Nephron (organoid): ENCODE measurements at regions not wholly inside any gene's neighbourhood (a gene's known extent, or its start where the extent isn't known, plus 50 kb on each side); places are given as distances from the start of the nearest gene placed in this dataset.

Experiments
- H3K27ac Mint-ChIP-seq, 3 experiments: 2 replicates each; pipeline ENCODE4 v1.8.0; 2020; ENCODE audit warnings: mixed read lengths in 3 of 3, mild to moderate bottlenecking in 2 of 3, moderate library complexity in 1 of 3
- H3K27me3 Mint-ChIP-seq: 2 replicates; pipeline ENCODE4 v1.8.0; 2021; ENCODE audit warnings: low read depth, mild to moderate bottlenecking, moderate library complexity, mixed read lengths
- H3K36me3 Mint-ChIP-seq: 2 replicates; pipeline ENCODE4 v1.8.0; 2020; ENCODE audit warnings: low read depth, mixed read lengths
- H3K4me1 Mint-ChIP-seq: 2 replicates; pipeline ENCODE4 v1.8.0; 2020; ENCODE audit warnings: mixed read lengths
- H3K4me3 Mint-ChIP-seq, 3 experiments: 2 replicates each; pipeline ENCODE4 v1.8.0; 2020; ENCODE audit warnings: mild to moderate bottlenecking in 3 of 3, mixed read lengths in 3 of 3, moderate library complexity in 2 of 3
- H3K9me3 Mint-ChIP-seq: 2 replicates; pipeline ENCODE4 v1.8.0; 2020; ENCODE audit warnings: mixed read lengths
- TF ChIP-seq, protein P1 (sequence below), 3 experiments: fragments of 200-600 bp; sonication (generic); IDR thresholded peaks; one replicate each; pipeline ENCODE4 v1.5.0; 2021; ENCODE audit warnings: antibody characterized with exemption in 3 of 3; ENCODE audit not compliant: unreplicated experiment in 3 of 3

DNA sequence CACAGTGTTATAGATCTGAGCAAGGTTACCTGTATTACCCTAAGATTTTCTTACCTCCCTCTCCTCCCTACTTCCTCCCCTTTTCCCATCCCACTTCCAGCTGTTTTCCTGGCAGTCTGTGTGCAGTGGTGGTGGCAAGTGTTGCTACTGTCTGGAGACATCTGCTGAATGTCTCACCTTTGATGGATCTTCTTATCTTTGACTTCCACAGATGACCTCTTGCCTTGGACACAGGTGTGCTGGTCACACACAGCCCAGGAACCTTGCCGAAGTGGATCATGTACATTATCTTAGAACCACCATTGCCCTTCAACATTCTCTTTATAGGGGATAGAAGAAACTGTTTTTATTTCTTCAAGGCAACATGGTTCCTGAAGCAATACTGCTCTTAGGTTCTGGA is 245.1 kb downstream of the UTP18 start:
- peaks cover 8% of the 10 kb centered on the region for H3K27me3 Mint-ChIP-seq
- no peak overlapping the region for H3K27ac Mint-ChIP-seq
- H3K4me1 Mint-ChIP-seq: peaks cover 33% of the 10 kb centered on the region
- TF ChIP-seq, protein P1, sequence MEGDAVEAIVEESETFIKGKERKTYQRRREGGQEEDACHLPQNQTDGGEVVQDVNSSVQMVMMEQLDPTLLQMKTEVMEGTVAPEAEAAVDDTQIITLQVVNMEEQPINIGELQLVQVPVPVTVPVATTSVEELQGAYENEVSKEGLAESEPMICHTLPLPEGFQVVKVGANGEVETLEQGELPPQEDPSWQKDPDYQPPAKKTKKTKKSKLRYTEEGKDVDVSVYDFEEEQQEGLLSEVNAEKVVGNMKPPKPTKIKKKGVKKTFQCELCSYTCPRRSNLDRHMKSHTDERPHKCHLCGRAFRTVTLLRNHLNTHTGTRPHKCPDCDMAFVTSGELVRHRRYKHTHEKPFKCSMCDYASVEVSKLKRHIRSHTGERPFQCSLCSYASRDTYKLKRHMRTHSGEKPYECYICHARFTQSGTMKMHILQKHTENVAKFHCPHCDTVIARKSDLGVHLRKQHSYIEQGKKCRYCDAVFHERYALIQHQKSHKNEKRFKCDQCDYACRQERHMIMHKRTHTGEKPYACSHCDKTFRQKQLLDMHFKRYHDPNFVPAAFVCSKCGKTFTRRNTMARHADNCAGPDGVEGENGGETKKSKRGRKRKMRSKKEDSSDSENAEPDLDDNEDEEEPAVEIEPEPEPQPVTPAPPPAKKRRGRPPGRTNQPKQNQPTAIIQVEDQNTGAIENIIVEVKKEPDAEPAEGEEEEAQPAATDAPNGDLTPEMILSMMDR (IDR thresholded peaks at IDR 0.05; ENCODE audit: unreplicated experiment in 3 of 3): no peak
- no peaks in the 10 kb centered on the region for H3K36me3 Mint-ChIP-seq
- no peak overlapping the region for H3K4me3 Mint-ChIP-seq
- peaks cover 8% of the 10 kb centered on the region for H3K9me3 Mint-ChIP-seq

DNA sequence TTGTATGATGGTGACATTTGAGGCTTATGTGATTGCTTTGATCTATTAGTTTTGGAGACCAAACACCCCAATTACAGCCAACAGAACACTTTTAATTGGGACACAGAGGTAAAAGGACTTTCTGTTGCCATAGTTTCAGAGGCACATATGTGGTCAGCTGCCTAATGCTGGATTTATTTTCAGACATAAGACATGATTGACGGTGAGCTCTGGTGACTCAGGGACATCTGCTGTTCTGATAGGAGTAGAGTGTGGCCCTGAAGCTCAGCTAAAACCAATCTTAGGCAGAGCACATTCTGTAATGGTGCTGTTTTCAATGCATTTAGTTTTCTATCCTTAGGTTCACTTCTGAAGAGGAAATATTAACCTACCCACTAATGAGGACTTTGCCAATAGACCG is 247.1 kb downstream of the UTP18 start:
- Mint-ChIP-seq H3K4me1 (peaks cover 28% of the 10 kb centered on the region), H3K4me3 (no peak overlapping the region), H3K36me3 (no peaks in the 10 kb centered on the region), H3K27ac (peak overlapping the region; percentile 15 to 79 (median 51)), H3K9me3 (peaks cover 6% of the 10 kb centered on the region), H3K27me3 (peaks cover 17% of the 10 kb centered on the region)
- TF ChIP-seq, protein P1 (IDR thresholded peaks at IDR 0.05; ENCODE audit: unreplicated experiment in 3 of 3): no peak

DNA sequence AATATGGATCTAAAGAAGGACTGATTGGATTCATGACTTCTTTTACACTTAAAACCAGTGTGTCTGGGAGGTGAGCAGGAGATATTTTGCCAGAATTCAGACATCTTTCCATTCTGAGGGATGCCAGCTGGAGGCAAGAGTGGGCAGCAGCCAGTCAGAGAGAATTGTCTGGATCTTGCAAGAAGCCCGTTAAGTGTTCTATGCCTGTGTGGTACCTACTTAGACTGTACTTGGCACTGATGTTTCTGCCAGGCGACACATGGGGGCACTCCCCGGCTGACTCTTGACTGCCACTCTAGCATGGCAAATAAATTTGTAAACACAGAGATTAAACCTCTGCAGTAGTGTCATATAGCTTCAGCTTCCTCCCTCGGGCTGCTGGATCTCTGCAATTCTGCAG is 247.7 kb downstream of the UTP18 start:
- Mint-ChIP-seq H3K4me1 (peaks cover 28% of the 10 kb centered on the region), H3K4me3 (no peak overlapping the region)

DNA sequence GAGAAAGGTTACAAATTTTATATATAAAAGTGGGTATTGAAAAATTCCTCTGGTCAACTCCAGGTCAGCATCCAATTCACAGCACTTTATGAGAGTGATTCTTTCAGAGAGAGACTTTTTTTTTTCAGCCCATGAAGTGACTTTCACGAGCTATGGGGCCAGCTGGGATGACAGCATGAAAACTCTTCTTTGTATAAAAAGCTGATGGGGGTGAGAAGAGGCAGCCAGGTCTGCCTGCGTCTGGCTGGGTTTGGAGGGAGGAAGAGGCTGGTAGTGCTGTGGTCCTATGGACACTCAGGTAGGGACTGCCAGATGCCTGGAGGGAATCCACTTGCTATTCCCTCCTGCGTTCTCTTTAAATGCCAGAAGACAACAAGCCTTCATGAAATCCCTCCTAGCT is 250.6 kb downstream of the UTP18 start:
- H3K4me1 Mint-ChIP-seq: peaks cover 28% of the 10 kb centered on the region
- no peak overlapping the region for H3K4me3 Mint-ChIP-seq
- H3K27ac Mint-ChIP-seq: no peak overlapping the region
- TF ChIP-seq, protein P1 (IDR thresholded peaks at IDR 0.05; ENCODE audit: unreplicated experiment in 3 of 3): no peak
- no peaks in the 10 kb centered on the region for H3K36me3 Mint-ChIP-seq
- peaks cover 13% of the 10 kb centered on the region for H3K27me3 Mint-ChIP-seq
- peaks cover 7% of the 10 kb centered on the region for H3K9me3 Mint-ChIP-seq

More for the DNA sequence above, 247.7 kb downstream of the UTP18 start:
- H3K27ac Mint-ChIP-seq: peak overlapping the region; percentile 15 to 79 (median 51)
- peaks cover 6% of the 10 kb centered on the region for H3K9me3 Mint-ChIP-seq
- TF ChIP-seq, protein P1 (IDR thresholded peaks at IDR 0.05; ENCODE audit: unreplicated experiment in 3 of 3): no peak
- H3K36me3 Mint-ChIP-seq: no peaks in the 10 kb centered on the region
- peaks cover 17% of the 10 kb centered on the region for H3K27me3 Mint-ChIP-seq

DNA sequence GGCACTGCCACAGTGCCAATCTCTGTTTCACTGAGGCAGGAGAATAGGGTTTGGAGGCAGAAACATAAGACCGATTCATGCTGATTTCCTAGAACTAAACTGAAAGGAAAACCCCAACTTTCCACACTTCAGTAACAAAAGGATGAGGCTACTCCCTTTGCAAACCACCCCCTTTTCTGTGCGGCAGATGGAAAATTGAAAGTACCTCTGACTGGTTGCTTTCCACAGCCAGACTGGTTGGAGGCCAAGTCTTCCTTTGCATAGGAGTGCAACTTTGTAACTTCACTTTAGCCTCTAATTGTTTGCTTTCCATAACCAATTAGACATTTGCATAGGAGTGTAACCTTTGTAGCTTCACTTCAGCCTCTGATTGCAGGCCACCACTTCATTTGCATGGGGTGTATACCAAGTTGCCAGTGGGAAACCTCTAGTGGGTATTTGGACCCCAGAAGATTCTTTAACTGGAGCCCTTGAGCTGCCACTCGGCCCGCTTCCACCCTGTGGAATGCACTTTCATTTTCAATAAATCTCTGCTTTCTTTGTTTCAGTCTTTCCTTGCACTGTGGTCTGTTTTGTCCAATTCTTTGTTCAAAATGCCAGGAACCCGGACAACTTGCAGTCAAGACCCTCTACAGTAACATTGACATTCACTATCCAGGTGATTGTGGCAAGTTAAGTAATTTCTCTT is 252.0 kb downstream of the UTP18 start:
- Mint-ChIP-seq H3K4me1 (peaks cover 29% of the 10 kb centered on the region), H3K36me3 (peaks cover 3% of the 10 kb centered on the region), H3K27ac (no peak overlapping the region), H3K4me3 (no peak overlapping the region), H3K27me3 (peaks cover 13% of the 10 kb centered on the region), H3K9me3 (peaks cover 9% of the 10 kb centered on the region)
- TF ChIP-seq, protein P1 (IDR thresholded peaks at IDR 0.05; ENCODE audit: unreplicated experiment in 3 of 3): no peak

DNA sequence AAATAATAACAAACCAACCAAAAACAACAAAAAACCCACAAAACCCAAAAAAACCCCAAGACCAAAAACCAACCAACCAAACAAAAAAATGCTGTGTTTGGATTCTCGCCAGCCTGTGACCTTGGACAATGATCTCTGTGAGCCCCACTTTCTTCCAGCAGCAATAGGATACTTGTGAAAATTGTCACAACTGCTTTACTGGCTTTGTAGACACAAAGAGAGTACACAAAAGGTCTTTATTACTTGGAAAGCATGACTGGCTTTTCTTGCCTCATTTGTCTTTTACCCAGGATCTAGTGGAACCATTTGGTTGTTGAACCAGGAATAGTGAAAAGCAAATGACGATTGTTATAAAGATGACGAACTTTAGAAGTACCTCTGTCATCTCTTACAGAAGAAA is 256.6 kb downstream of the UTP18 start:
- Mint-ChIP-seq H3K27me3 (no peaks in the 10 kb centered on the region), H3K4me1 (peaks cover 16% of the 10 kb centered on the region), H3K27ac (no peak overlapping the region), H3K4me3 (no peak overlapping the region), H3K9me3 (peaks cover 9% of the 10 kb centered on the region), H3K36me3 (peaks cover 3% of the 10 kb centered on the region)
- TF ChIP-seq, protein P1 (IDR thresholded peaks at IDR 0.05; ENCODE audit: unreplicated experiment in 3 of 3): no peak
